VCaP (cell line): ENCODE measurements at regions not wholly inside any gene's neighbourhood (a gene's known extent, or its start where the extent isn't known, plus 50 kb on each side); places are given as distances from the start of the nearest gene placed in this dataset.

Experiments
- H3K27ac ChIP-seq: fragments of 450-650 bp; 2 replicates; pipeline ENCODE4 v1.5.1; 2017
- CTCF ChIP-seq: fragments of 450-650 bp; conservative IDR thresholded peaks from 2 replicates; pipeline ENCODE4 v1.5.1; 2017; ENCODE audit warnings: mild to moderate bottlenecking, moderate library complexity

GRCh38 chr5:158532739-158533138 is 567.0 kb downstream of the EBF1 start:
- TF ChIP-seq CTCF = no peak
- no peak overlapping the region for H3K27ac ChIP-seq

GRCh38 chr5:158531860-158532259 is 567.9 kb downstream of the EBF1 start:
- no peak for TF ChIP-seq CTCF
- no peak overlapping the region for H3K27ac ChIP-seq

DNA sequence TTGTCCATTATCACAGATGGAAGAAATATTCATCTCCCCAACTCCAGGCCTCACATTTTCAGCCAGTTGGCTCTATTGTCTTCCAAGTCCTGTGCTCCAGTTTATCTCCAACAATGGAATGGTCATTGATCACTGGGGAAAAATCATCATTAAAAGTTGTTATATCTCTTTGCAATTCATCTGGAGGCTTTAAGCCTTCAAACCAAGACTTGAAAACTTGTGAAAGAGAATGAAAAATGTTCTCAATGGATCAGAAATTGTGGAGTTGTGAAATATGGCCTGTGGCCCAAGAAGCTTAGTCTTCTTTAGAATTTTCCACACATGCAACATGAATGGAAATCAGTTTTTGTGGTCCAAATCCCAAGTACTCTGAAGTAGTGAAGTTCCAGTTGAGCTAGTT is 569.6 kb downstream of the EBF1 start:
- no peak overlapping the region for H3K27ac ChIP-seq
- TF ChIP-seq CTCF = no peak

DNA sequence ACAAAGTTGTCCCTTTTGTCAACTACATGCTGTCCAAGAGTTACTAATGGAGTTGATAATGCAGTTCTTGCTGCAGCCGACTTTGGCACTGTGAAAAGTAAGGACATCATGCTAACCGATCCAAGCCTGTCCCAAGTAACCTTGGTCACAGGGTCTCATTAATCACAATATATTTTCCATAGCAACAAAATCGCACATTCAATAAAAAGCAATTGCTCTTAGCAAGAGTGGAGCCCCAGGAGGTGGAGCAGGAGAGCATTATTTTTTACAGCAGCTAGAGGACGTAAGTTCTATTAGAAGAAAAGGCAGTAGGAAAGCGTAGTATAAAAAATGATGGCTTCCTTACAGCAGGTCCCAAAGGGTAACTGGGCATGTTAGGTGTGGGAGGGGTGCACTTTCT is 570.3 kb downstream of the EBF1 start:
- no peak for TF ChIP-seq CTCF

GRCh38 chr5:158525663-158526062 is 574.1 kb downstream of the EBF1 start:
- H3K27ac ChIP-seq = no peak overlapping the region
- no peak for TF ChIP-seq CTCF

More for the DNA sequence above, 570.3 kb downstream of the EBF1 start:
- H3K27ac ChIP-seq = no peak overlapping the region

GRCh38 chr5:158524070-158524469 is 575.6 kb downstream of the EBF1 start:
- TF ChIP-seq CTCF = no peak
- no peak overlapping the region for H3K27ac ChIP-seq

GRCh38 chr5:158522776-158523175 is 576.9 kb downstream of the EBF1 start:
- no peak overlapping the region for H3K27ac ChIP-seq
- TF ChIP-seq CTCF = no peak

DNA sequence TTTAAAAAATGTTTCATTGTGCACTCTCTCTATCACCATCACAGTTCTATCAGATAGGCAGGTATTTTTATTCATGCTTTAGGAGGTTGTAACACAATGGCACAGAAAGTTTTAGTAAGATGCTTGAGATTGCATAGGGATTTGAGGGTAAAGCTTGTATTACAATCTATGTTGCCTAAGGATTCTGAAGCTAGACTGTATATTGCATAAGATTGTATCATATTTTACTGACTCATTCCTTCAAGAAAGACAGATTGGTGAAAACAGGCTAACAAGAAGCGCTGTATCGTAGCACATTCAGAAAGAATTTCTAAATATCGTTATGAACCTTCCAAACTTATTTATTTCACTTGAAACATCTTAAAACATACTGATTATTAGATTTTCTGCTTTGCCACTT is 577.7 kb downstream of the EBF1 start:
- H3K27ac ChIP-seq = no peak overlapping the region
- TF ChIP-seq CTCF = no peak
